Activated effector memory CD4-positive, alpha-beta T cell treated with anti-CD3 and anti-CD28 coated beads, Interleukin-2, amount 50 U/mL, for 16 hours (primary cell): ENCODE measurements at regions not wholly inside any gene's neighbourhood (a gene's known extent, or its start where the extent isn't known, plus 50 kb on each side); places are given as distances from the start of the nearest gene placed in this dataset.

Experiments
- DNase-seq: peaks from one replicate; pipeline ENCODE4 v3.0.0-alpha.2; 2020

- DNase-seq: no peak
Observed at GRCh38 chr5:8943301-8943700, 602.6 kb downstream of the SEMA5A start.

- no peak for DNase-seq
Observed at GRCh38 chr5:8944005-8944404, 601.9 kb downstream of the SEMA5A start.

DNA sequence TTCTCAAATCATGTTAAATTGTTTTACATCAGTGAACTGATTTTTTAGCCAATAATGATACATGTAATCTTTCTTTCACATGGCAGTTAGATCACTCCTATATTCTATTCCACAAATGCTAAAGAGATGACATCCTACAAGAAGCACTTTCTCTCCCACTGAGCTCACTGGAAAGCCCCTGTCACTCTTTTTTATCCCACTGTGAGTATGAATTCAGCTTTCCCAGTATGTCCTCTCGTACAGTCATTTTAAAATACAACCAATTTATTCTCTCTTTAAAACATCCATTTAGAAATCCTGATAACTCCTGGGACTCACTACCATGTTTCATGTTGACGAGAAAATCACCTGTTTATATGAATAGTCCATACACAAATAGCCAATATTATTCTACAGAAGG is 599.9 kb downstream of the SEMA5A start:
- no peak for DNase-seq

GRCh38 chr5:8949908-8950307 is 596.0 kb downstream of the SEMA5A start:
- no peak for DNase-seq

DNA sequence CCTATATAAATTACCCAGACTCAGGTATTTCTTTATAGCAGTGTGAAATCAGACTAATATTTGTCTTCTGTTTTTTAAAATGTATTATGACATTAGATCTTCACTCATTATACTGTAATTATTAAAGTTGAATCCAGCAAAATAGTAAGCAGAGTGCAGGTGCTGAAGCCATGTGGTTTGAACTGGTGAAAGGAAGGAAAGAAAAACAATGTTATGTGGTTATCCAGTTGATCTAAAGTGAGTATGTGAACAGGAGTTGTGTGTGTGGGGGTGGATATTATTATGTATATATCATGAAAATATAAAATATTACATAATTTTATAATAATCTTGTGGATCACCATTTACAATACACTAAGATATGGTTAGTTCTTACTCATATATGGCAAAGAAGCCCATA is 593.7 kb downstream of the SEMA5A start:
- no peak for DNase-seq

DNA sequence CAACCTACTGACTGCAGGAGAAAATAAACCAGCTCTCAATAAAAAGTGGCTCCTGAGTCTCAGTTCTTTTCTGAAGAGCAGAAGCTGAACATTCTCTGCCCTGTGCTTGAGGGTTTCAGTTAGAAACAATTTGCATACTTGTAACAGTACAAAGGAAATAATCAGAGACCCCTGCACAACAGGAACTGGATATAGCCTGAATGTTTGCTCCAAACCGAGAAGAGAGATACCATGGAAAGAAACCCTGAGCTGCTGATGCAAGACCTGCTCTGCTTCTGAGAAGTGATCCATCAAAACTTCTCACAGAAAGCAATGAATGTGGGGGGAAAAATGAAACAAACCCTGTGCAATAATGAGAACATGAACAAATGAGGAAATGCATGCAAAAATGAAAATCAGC is 592.9 kb downstream of the SEMA5A start:
- DNase-seq: no peak

- DNase-seq: no peak
Observed at GRCh38 chr5:8953911-8954438, 591.9 kb downstream of the SEMA5A start.

- no peak for DNase-seq
Observed at GRCh38 chr5:8954801-8955200, 591.1 kb downstream of the SEMA5A start.

DNA sequence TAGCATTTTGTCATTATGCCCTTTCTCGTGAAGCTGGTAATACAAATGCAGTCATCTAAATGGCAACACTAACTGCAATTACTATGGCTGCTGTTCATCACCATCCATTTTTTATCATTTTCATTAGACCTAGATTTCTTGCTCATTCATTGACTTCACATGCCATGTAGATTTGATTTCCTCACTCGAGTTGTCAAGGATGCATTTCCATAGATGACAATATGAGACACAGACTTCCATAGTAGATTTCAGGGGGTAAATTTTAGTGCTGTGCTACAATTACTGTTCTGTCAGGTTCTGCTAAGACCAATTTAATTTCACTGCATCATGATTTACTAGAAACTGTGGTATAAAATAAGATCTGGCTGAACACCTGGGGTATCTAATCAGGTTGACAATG is 589.2 kb downstream of the SEMA5A start:
- DNase-seq: no peak

GRCh38 chr5:8958602-8959001 is 587.3 kb downstream of the SEMA5A start:
- DNase-seq: no peak

- DNase-seq: no peak
Observed at GRCh38 chr5:8961219-8961618, 584.7 kb downstream of the SEMA5A start.

- no peak for DNase-seq
Observed at GRCh38 chr5:8961956-8962355, 583.9 kb downstream of the SEMA5A start.

GRCh38 chr5:8981016-8981415 is 564.9 kb downstream of the SEMA5A start:
- DNase-seq: no peak

DNA sequence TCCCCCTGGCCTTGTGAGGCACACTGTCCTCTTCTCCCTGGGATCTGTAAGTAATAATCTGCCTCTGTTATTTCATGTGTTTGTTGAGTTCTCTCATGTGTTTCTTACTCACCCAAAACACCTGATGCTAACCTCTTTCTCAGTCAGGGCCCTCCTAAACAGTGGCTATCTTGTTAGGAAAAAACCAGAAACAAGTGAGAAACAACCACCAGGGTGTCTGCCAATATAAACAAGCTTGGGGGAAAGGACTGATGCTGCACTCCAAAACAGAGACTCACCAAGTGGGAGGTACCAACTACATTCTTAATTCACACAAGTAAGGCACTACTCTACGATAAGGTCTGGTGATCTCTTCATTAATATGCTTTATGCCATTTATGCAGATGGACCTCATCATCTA is 564.4 kb downstream of the SEMA5A start:
- no peak for DNase-seq

GRCh38 chr5:8984386-8984785 is 561.5 kb downstream of the SEMA5A start:
- DNase-seq: no peak
